ENCODE measurements at regions not wholly inside any gene's neighbourhood (a gene's known extent, or its start where the extent isn't known, plus 50 kb on each side); places are given as distances from the start of the nearest gene placed in this dataset.

DNA sequence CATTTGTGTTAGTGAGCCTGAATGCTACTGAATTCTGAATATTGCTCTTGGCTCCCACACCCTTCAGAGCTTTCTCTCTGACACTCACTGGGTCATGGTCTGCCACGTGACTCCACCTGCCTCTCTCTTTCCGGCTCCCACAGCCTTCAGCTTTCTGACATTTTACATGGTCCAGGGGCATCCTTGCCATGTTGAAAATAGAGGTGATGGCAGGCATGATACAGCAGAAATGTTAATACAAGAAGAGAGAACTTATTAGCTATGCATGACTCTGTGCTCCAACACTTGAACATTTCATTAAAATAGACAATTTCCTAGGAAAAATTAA is 90.3 kb upstream of the CLDN5 start:
- TF ChIP-seq Cebpa-rat (IDR thresholded peaks at IDR 0.05) = no peak

DNA sequence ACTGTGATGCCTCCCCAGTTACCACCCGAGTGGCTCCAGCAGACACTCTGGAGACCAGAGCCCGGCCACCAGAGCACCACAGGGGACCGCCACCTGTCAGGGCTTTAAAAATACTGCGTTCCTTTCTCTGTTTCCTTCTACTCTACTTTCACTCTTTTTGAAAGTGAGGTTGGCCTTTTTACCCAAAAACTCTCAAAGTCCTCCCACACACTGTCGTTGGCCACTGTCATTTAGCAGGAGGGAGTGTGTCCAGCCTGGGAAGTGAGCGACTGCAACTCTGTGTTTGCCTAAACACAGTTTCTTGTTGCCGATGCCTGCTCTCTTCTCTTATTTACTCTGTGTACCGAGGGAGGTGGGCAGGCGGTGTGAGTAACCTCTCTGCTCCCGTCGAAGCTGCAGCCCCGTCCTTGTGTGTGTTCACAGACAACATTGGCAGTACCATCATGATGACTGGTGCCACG is 90.8 kb upstream of the CLDN5 start:
- no peak overlapping the region for H3K9ac ChIP-seq
- peak overlapping the region in 6 of 11 experiments; percentile 7 to 57 (median 34); a peak in 12 of 22 replicates for H3K4me2 ChIP-seq
- peaks cover 0 to 11% (median 3%) of the 10 kb centered on the region in 11 experiments; a peak in 4 of 22 replicates for H3K27me3 ChIP-seq

More for the DNA sequence above, 90.3 kb upstream of the CLDN5 start:
- H3K4me2 ChIP-seq = peak overlapping the region in 6 of 11 experiments; percentile 7 to 57 (median 34); a peak in 6 of 22 replicates
- H3K27me3 ChIP-seq = peaks cover 0 to 11% (median 3%) of the 10 kb centered on the region in 11 experiments; a peak in 4 of 22 replicates
- H4K20me1 ChIP-seq = peaks cover 0 to 10% (median 0%) of the 10 kb centered on the region in 11 experiments; a peak in 2 of 22 replicates
- H3K9me3 ChIP-seq (replicated peaks in 1 of 11) = no peaks in the 10 kb centered on the region
- no peak overlapping the region for H3K9ac ChIP-seq
- no peak overlapping the region for H3K4me3 ChIP-seq
- no peak overlapping the region for H3K27ac ChIP-seq
- H3K4me1 ChIP-seq = peaks cover 24 to 47% (median 39%) of the 10 kb centered on the region in 10 experiments
- no peaks in the 10 kb centered on the region for H3K36me3 ChIP-seq

DNA sequence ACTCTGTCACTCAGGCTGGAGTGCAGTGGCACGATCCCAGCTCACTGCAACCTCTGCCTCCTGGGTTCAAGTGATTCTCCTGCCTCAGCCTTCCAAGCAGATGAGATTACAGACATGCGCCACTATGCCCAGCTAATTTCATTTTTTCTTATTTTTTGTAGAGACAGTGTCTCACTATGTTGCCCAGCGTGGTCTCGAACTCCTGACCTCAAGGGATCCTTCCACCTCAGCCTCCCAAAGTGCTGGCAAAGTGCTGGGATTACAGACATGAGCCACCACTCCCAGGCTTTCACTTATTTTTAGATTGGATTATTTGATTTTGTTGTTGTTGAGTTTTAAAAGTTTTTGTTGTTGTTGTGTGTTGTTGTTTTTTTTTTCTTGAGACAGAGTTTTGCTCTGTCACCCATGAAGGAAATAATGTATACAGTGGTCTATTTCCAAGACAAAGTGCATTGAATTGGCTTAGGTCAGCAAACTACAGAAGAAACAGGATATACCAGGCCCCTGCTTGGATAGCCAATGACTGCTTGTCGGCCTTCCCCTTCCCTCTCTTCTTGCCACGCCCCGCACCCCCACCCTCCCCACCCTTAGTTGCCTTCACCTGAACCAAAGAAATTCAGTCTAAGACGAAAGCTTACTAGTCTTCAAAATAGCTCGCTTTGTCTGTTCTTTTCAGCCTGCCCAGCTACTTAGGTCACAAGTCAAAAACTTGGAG is 91.8 kb upstream of the CLDN5 start:
- TF ChIP-seq Cebpa-rat (IDR thresholded peaks at IDR 0.05) = no peak
- peaks cover 5 to 16% (median 8%) of the 10 kb centered on the region in 11 experiments; a peak in 15 of 22 replicates for H3K27me3 ChIP-seq
- peak overlapping the region in 3 of 11 experiments; percentile 19 to 41 (median 30); a peak in 3 of 22 replicates for H3K4me2 ChIP-seq
- H4K20me1 ChIP-seq = peaks cover 0 to 15% (median 0%) of the 10 kb centered on the region in 11 experiments; a peak in 2 of 22 replicates
- H3K4me3 ChIP-seq = no peak overlapping the region
- no peaks in the 10 kb centered on the region for H3K36me3 ChIP-seq
- peaks cover 24 to 44% (median 32%) of the 10 kb centered on the region in 10 experiments for H3K4me1 ChIP-seq
- no peak overlapping the region for H3K9ac ChIP-seq
- no peak overlapping the region for H3K27ac ChIP-seq
- H3K9me3 ChIP-seq (replicated peaks in 1 of 11) = no peaks in the 10 kb centered on the region

More for the DNA sequence above, 90.8 kb upstream of the CLDN5 start:
- Histone ChIP-seq H4K20me1 (peaks cover 0 to 14% (median 0%) of the 10 kb centered on the region in 11 experiments; a peak in 2 of 22 replicates), H3K27ac (no peak overlapping the region), H3K36me3 (no peaks in the 10 kb centered on the region), H3K9me3 (replicated peaks in 1 of 11) (no peaks in the 10 kb centered on the region), H3K4me1 (peaks cover 24 to 47% (median 39%) of the 10 kb centered on the region in 10 experiments), H3K4me3 (no peak overlapping the region)
- TF ChIP-seq Cebpa-rat (IDR thresholded peaks at IDR 0.05) = no peak

DNA sequence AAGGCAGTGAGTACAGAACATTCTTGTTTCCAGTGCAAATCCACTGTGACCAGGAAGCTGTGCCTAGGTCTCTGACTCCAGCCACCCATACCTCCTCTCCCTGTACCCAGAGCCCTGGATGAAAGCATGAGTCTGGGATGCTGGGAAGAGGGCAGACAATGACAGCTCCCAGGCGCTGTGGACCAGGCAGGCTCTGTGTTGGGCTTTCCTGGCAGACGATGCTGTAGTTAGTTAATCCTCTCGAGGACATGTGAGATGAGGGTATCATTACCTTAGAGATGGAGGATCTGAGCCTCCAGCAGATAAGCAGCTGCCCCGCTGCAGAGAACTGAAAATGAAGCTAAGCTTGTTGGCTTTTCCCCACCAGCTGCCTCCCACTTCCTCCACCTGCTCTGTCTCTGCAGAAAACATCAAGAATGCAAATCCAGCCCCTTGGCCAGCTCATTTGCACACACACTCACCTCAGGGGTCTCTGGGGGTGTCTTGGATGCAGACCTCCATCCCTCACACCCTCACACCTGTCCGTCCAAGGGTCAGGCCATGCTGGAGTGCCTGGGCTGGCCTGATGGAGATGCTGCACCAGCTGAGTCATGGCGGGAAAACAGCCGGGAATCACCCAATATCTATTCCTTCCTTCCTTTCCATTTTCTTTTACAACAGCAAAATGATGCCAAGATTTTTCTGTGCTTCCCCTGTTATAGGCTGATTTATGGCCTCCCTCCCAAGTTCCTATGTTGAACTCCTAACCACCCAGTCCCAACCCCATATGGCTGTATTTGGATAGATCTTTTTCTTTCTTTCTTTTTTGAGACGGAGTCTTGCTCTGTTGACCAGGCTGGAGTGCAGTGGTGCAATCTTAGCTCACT is 94.9 kb upstream of the SEPTIN5 start:
- Histone ChIP-seq H3K4me1 (peaks cover 28 to 62% (median 50%) of the 10 kb centered on the region in 10 experiments), H3K27ac (no peak overlapping the region), H3K36me3 (no peaks in the 10 kb centered on the region), H4K20me1 (peaks cover 0 to 33% (median 10%) of the 10 kb centered on the region in 11 experiments; a peak in 12 of 22 replicates), H3K4me2 (peak overlapping the region in 9 of 11 experiments; percentile 26 to 75 (median 59); a peak in 18 of 22 replicates), H3K27me3 (peaks cover 22 to 45% (median 35%) of the 10 kb centered on the region in 11 experiments), H3K9me3 (replicated peaks in 1 of 11) (no peaks in the 10 kb centered on the region), H3K9ac (no peak overlapping the region), H3K4me3 (no peak overlapping the region)
- no peak for TF ChIP-seq Cebpa-rat (IDR thresholded peaks at IDR 0.05)

DNA sequence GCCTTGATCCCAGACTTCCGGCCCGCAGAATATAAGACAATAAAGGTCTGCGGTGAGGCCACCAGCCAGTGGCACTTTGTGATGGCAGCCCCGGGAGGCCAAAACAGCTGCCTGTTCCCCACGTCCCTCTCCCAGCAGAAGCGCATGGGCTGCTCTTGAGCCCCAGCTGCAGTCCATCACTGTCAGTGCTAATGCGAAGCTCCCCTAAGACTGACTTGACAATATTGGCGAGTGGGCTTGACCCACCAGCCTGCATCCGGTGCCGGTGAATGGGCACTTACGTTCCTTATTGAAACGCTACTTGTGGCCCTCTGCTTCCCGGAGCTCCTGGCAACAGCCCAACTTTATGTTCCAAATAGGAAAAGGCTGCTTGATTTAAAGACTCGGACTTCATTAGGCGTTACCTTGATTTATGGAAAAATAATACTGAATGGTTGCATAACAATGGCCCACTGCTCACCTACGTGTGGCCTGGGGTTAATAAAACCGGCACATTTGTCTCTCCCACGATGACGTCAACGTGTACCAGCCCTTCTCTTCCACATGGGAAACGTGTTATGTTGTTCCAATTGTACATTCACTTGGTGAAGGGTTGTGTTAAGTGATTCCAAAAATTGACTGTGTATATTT is 93.4 kb upstream of the SEPTIN5 start:
- Histone ChIP-seq H3K27me3 (peaks cover 24 to 40% (median 32%) of the 10 kb centered on the region in 11 experiments), H3K4me3 (no peak overlapping the region), H3K36me3 (no peaks in the 10 kb centered on the region), H4K20me1 (peaks cover 0 to 33% (median 10%) of the 10 kb centered on the region in 11 experiments; a peak in 12 of 22 replicates), H3K9me3 (replicated peaks in 1 of 11) (no peaks in the 10 kb centered on the region), H3K9ac (no peak overlapping the region), H3K4me1 (peaks cover 17 to 52% (median 43%) of the 10 kb centered on the region in 10 experiments), H3K27ac (no peak overlapping the region), H3K4me2 (peak overlapping the region in 8 of 11 experiments; percentile 88 to 98 (median 90); a peak in 13 of 22 replicates)
- TF ChIP-seq Cebpa-rat (IDR thresholded peaks at IDR 0.05) = no peak

DNA sequence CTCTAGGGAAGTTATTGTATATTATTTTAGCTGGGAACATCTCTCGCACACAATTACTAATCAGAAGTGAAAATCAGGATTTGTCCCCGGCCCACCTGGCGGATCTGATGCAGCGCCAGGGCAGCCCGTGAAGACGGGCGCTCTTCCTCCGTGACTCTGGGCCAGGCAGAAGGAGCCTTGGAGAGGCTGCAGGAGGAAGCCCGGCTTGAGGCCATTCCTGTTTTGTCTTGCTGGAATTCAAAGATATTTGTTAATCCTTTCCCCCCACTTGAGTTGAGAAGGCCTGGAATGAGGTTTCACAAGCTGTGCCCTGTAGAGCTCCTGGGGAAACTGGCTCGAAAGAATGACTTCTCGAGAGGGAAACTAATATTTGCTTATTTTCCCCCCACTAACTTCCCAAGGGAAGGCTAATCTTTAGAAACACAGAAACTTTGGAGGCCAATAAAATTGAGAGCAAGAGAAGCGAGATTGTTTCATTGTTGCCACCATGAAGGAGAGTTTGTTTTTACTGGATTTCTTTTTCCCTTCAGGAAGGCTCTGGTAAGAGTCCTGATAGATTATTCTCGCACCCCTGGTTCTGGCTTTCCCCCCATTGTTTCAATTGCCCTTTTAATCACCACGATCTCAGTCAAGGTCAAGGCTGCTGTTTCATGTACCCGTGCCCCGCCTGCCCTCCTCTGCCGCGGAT is 92.8 kb upstream of the SEPTIN5 start:
- peak overlapping the region; percentile 84 to 98 (median 89) for H3K4me2 ChIP-seq

DNA sequence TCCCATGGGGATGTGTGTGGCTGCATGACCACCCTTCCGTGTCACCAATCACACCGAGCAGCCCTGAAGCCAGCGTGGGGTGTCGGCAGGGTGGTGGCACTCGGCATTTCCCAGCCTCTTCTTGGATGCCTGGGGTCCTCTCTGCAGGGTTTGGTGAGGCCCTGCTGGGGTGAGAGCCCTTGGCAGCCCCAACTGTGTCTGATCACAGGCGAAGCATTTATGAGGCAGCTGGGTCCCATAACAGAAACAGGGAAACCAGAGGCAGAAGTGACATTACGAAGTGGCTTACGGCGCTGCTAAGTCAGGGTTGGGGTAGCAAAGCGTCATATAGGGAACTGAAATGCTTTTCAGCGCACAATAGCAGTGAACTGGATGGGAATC is 92.3 kb upstream of the SEPTIN5 start:
- Histone ChIP-seq H3K9me3 (replicated peaks in 1 of 11) (no peaks in the 10 kb centered on the region), H4K20me1 (peaks cover 0 to 33% (median 10%) of the 10 kb centered on the region in 11 experiments; a peak in 12 of 22 replicates), H3K4me2 (peak overlapping the region; percentile 84 to 98 (median 89)), H3K4me1 (peaks cover 15 to 52% (median 43%) of the 10 kb centered on the region in 10 experiments), H3K36me3 (no peaks in the 10 kb centered on the region), H3K27ac (peak overlapping the region in 6 of 11 experiments; percentile 1 to 47 (median 18); a peak in 5 of 22 replicates), H3K4me3 (peak overlapping the region in 8 of 10 experiments; percentile 3 to 64 (median 39); a peak in 13 of 20 replicates), H3K9ac (peak overlapping the region in 9 of 11 experiments; percentile 20 to 63 (median 46); a peak in 15 of 22 replicates), H3K27me3 (peaks cover 24 to 40% (median 32%) of the 10 kb centered on the region in 11 experiments)
- TF ChIP-seq Cebpa-rat (IDR thresholded peaks at IDR 0.05) = no peak

More for the DNA sequence above, 92.8 kb upstream of the SEPTIN5 start:
- peaks cover 24 to 40% (median 32%) of the 10 kb centered on the region in 11 experiments for H3K27me3 ChIP-seq
- peak overlapping the region in 8 of 10 experiments; percentile 3 to 64 (median 39); a peak in 12 of 20 replicates for H3K4me3 ChIP-seq
- no peaks in the 10 kb centered on the region for H3K36me3 ChIP-seq
- peak overlapping the region in 9 of 11 experiments; percentile 20 to 63 (median 46); a peak in 13 of 22 replicates for H3K9ac ChIP-seq
- H3K27ac ChIP-seq = peak overlapping the region in 2 of 11 experiments; percentile 12 to 28; a peak in 2 of 22 replicates
- H3K9me3 ChIP-seq (replicated peaks in 1 of 11) = no peaks in the 10 kb centered on the region
- peaks cover 15 to 52% (median 43%) of the 10 kb centered on the region in 10 experiments for H3K4me1 ChIP-seq
- H4K20me1 ChIP-seq = peaks cover 0 to 33% (median 10%) of the 10 kb centered on the region in 11 experiments; a peak in 12 of 22 replicates
- TF ChIP-seq Cebpa-rat (IDR thresholded peaks at IDR 0.05) = no peak
